ENCODE measurements at regions not wholly inside any gene's neighbourhood (a gene's known extent, or its start where the extent isn't known, plus 50 kb on each side); places are given as distances from the start of the nearest gene placed in this dataset.

GRCh38 chr12:23002381-23002780, 377.4 kb downstream of the ETNK1 start:
- Histone ChIP-seq H3K9me1 (ENCODE audit: insufficient read depth, low read length) (no peaks in the 10 kb centered on the region), H3K9me3 (ENCODE audit: control insufficient read depth, insufficient read depth, low read length) (peaks cover 3% of the 10 kb centered on the region), H4K5ac (ENCODE audit: low read depth, low read length) (no peak overlapping the region), H4K91ac (ENCODE audit: insufficient read depth, low read depth, low read length) (no peak overlapping the region), H2AFZ (replicated peaks; ENCODE audit: low read length, poor library complexity) (no peak overlapping the region), H2BK20ac (ENCODE audit: low read depth, low read length) (no peak overlapping the region), H4K8ac (ENCODE audit: low read depth in 2 of 2, low read length in 2 of 2) (no peak overlapping the region), H3K4me3 (ENCODE audit: insufficient read depth, low read depth, low read length) (no peak overlapping the region), H2AK5ac (ENCODE audit: low read depth, low read length) (no peak overlapping the region), H4K20me1 (ENCODE audit: insufficient read depth, low read length) (no peaks in the 10 kb centered on the region), H2BK5ac (ENCODE audit: low read depth, low read length, poor library complexity, severe bottlenecking) (no peak overlapping the region), H3K4me2 (ENCODE audit: low read depth, low read length) (no peak overlapping the region), H3K14ac (replicated peaks; ENCODE audit: low read depth, low read length) (no peak overlapping the region), H3K56ac (ENCODE audit: extremely low read depth, insufficient read depth, low read length) (no peak overlapping the region), H3K9ac (ENCODE audit: low read depth, low read length) (no peak overlapping the region), H2BK120ac (ENCODE audit: low read depth, low read length) (no peak overlapping the region), H2AK9ac (replicated peaks; ENCODE audit: low read depth, low read length, poor library complexity) (no peak overlapping the region), H3K27ac (ENCODE audit: insufficient read depth, low read length) (no peak overlapping the region), H2BK15ac (ENCODE audit: low read depth, low read length) (no peak overlapping the region), H3K4me1 (ENCODE audit: control insufficient read depth, insufficient read depth, low read length) (no peaks in the 10 kb centered on the region), H3K36me3 (ENCODE audit: control insufficient read depth, insufficient read depth, low read length) (no peaks in the 10 kb centered on the region), H3K4ac (ENCODE audit: low read depth, low read length) (no peak overlapping the region), H3K27me3 (ENCODE audit: control insufficient read depth, insufficient read depth, low read length) (no peaks in the 10 kb centered on the region; the same call in 1 of the 2 replicates), H3K23ac (ENCODE audit: low read depth, low read length) (no peak overlapping the region), H3K18ac (ENCODE audit: low read depth, low read length) (no peak overlapping the region), H3K79me1 (ENCODE audit: low read depth in 1 of 2, low read length in 2 of 2) (no peaks in the 10 kb centered on the region)
- dilution Hi-C loops (cut with HindIII; ENCODE audit: low sequenced_read_pairs, unreplicated experiment) (no loop called here), intact Hi-C loops (cut with micrococcal nuclease) (no loop called here), in situ Hi-C loops (cut with MboI; ENCODE audit: low sequenced_read_pairs) (no loop called here)
- ATAC-seq (ENCODE audit: low read depth) (no peak), DNase-seq (no peak)
- POLR2A ChIA-PET (ENCODE audit: unreplicated experiment): no interaction called here
- 73% methylated on average over 3 of the region's 7 CpGs; no CpG with 5 or more reads in 1 of the 2 experiments for WGBS, 2 experiments (ENCODE audit: extremely low coverage in 2 of 2, insufficient read length in 1 of 2)
- BruUV-seq (replicated peaks): no TSS peak
- CTCF ChIA-PET: no interaction called here
- TF ChIP-seq CTCF (conservative IDR thresholded peaks at IDR 0.05; ENCODE audit: low read depth, low read length) (no peak), USF2 (IDR thresholded peaks at IDR 0.05; ENCODE audit: low read depth, low read length) (no peak), SMC3 (IDR thresholded peaks at IDR 0.05; ENCODE audit: low read depth, low read length) (no peak), RAD21 (IDR thresholded peaks at IDR 0.05; ENCODE audit: low read length) (no peak), NFE2L2 (IDR thresholded peaks at IDR 0.05; ENCODE audit: low read depth, low read length) (no peak), BHLHE40 (IDR thresholded peaks at IDR 0.05; ENCODE audit: low read depth, low read length) (no peak), FOS (IDR thresholded peaks at IDR 0.05; ENCODE audit: low read depth, low read length) (no peak), ELK1 (IDR thresholded peaks at IDR 0.05; ENCODE audit: borderline replicate concordance, low read depth, low read length) (no peak), MXI1 (IDR thresholded peaks at IDR 0.05; ENCODE audit: borderline replicate concordance, low read depth, low read length) (no peak)
